ENCODE measurements at regions not wholly inside any gene's neighbourhood (a gene's known extent, or its start where the extent isn't known, plus 50 kb on each side); places are given as distances from the start of the nearest gene placed in this dataset.

- no peak for DNase-seq
- POLR2A ChIA-PET, result no interaction called here
- H3K4me3 Mint-ChIP-seq, result no peak overlapping the region
- intact Hi-C loops (cut with micrococcal nuclease), result no loop called here
- CTCF ChIA-PET, result no interaction called here
- no peaks in the 10 kb centered on the region for H3K27me3 Mint-ChIP-seq
- peaks cover 16% of the 10 kb centered on the region for H3K9me3 Mint-ChIP-seq
- H3K27ac Mint-ChIP-seq, result no peak overlapping the region
- no peaks in the 10 kb centered on the region for H3K4me1 Mint-ChIP-seq (ENCODE audit: low read depth)
- H3K36me3 Mint-ChIP-seq, result no peaks in the 10 kb centered on the region
Observed at GRCh38 chr5:28046596-28046995, 1008.2 kb upstream of the CDH9 start.

- H3K4me1 Mint-ChIP-seq (ENCODE audit: low read depth), result no peaks in the 10 kb centered on the region
- H3K27ac Mint-ChIP-seq, result no peak overlapping the region
- no peaks in the 10 kb centered on the region for H3K36me3 Mint-ChIP-seq
- intact Hi-C loops (cut with micrococcal nuclease), result no loop called here
- H3K9me3 Mint-ChIP-seq, result peaks cover 42% of the 10 kb centered on the region
- POLR2A ChIA-PET, result no interaction called here
- no peak overlapping the region for H3K4me3 Mint-ChIP-seq
- no peaks in the 10 kb centered on the region for H3K27me3 Mint-ChIP-seq
- DNase-seq, result no peak
- CTCF ChIA-PET, result no interaction called here
Observed at GRCh38 chr5:28027851-28028250, 989.5 kb upstream of the CDH9 start.

GRCh38 chr5:28017178-28017577 lies 978.8 kb upstream of the CDH9 start:
- ChIA-PET POLR2A (no interaction called here), CTCF (no interaction called here)
- intact Hi-C loops (cut with micrococcal nuclease), result no loop called here
- no peaks in the 10 kb centered on the region for H3K27me3 Mint-ChIP-seq
- no peak for DNase-seq
- no peak overlapping the region for H3K4me3 Mint-ChIP-seq
- H3K36me3 Mint-ChIP-seq, result peaks cover 2% of the 10 kb centered on the region
- peaks cover 42% of the 10 kb centered on the region for H3K9me3 Mint-ChIP-seq
- H3K4me1 Mint-ChIP-seq (ENCODE audit: low read depth), result no peaks in the 10 kb centered on the region
- no peak overlapping the region for H3K27ac Mint-ChIP-seq

GRCh38 chr5:28014779-28015178 lies 976.4 kb upstream of the CDH9 start:
- Mint-ChIP-seq H3K4me1 (ENCODE audit: low read depth) (no peaks in the 10 kb centered on the region), H3K27ac (no peak overlapping the region), H3K36me3 (peaks cover 2% of the 10 kb centered on the region), H3K9me3 (peaks cover 60% of the 10 kb centered on the region), H3K27me3 (no peaks in the 10 kb centered on the region), H3K4me3 (no peak overlapping the region)
- no peak for DNase-seq
- intact Hi-C loops (cut with micrococcal nuclease), result no loop called here
- ChIA-PET POLR2A (no interaction called here), CTCF (no interaction called here)

- H3K27me3 Mint-ChIP-seq, result no peaks in the 10 kb centered on the region
- CTCF ChIA-PET, result no interaction called here
- intact Hi-C loops (cut with micrococcal nuclease), result no loop called here
Observed at GRCh38 chr5:28012538-28012937, 974.2 kb upstream of the CDH9 start.

GRCh38 chr5:28009576-28009975 lies 971.2 kb upstream of the CDH9 start:
- ChIA-PET POLR2A (no interaction called here), CTCF (no interaction called here)
- Mint-ChIP-seq H3K9me3 (peaks cover 50% of the 10 kb centered on the region), H3K27me3 (no peaks in the 10 kb centered on the region), H3K36me3 (peaks cover 2% of the 10 kb centered on the region), H3K4me3 (no peak overlapping the region), H3K4me1 (ENCODE audit: low read depth) (no peaks in the 10 kb centered on the region), H3K27ac (no peak overlapping the region)
- intact Hi-C loops (cut with micrococcal nuclease), result no loop called here
- no peak for DNase-seq

More at GRCh38 chr5:28012538-28012937, 974.2 kb upstream of the CDH9 start:
- no peak for DNase-seq
- Mint-ChIP-seq H3K27ac (no peak overlapping the region), H3K36me3 (peaks cover 2% of the 10 kb centered on the region), H3K9me3 (peaks cover 56% of the 10 kb centered on the region), H3K4me3 (no peak overlapping the region), H3K4me1 (ENCODE audit: low read depth) (no peaks in the 10 kb centered on the region)
- POLR2A ChIA-PET, result no interaction called here

- no peak overlapping the region for H3K27ac Mint-ChIP-seq
- no peaks in the 10 kb centered on the region for H3K27me3 Mint-ChIP-seq
- no peaks in the 10 kb centered on the region for H3K36me3 Mint-ChIP-seq
- H3K4me3 Mint-ChIP-seq, result no peak overlapping the region
- CTCF ChIA-PET, result no interaction called here
- H3K4me1 Mint-ChIP-seq (ENCODE audit: low read depth), result no peaks in the 10 kb centered on the region
- DNase-seq, result no peak
- POLR2A ChIA-PET, result no interaction called here
- intact Hi-C loops (cut with micrococcal nuclease), result no loop called here
- peaks cover 40% of the 10 kb centered on the region for H3K9me3 Mint-ChIP-seq
Observed at GRCh38 chr5:27996665-27997064, 958.3 kb upstream of the CDH9 start.

GRCh38 chr5:27995867-27996266 lies 957.5 kb upstream of the CDH9 start:
- ChIA-PET POLR2A (no interaction called here), CTCF (no interaction called here)
- Mint-ChIP-seq H3K27ac (no peak overlapping the region), H3K27me3 (no peaks in the 10 kb centered on the region), H3K36me3 (no peaks in the 10 kb centered on the region), H3K9me3 (peaks cover 40% of the 10 kb centered on the region), H3K4me3 (no peak overlapping the region), H3K4me1 (ENCODE audit: low read depth) (no peaks in the 10 kb centered on the region)
- intact Hi-C loops (cut with micrococcal nuclease), result no loop called here
- DNase-seq, result no peak

- Mint-ChIP-seq H3K27ac (no peak overlapping the region), H3K9me3 (peaks cover 22% of the 10 kb centered on the region), H3K4me3 (no peak overlapping the region), H3K36me3 (no peaks in the 10 kb centered on the region), H3K27me3 (no peaks in the 10 kb centered on the region), H3K4me1 (ENCODE audit: low read depth) (no peaks in the 10 kb centered on the region)
- DNase-seq, result no peak
- CTCF ChIA-PET, result no interaction called here
- POLR2A ChIA-PET, result no interaction called here
- intact Hi-C loops (cut with micrococcal nuclease), result no loop called here
Observed at GRCh38 chr5:27978322-27978721, 939.9 kb upstream of the CDH9 start.

- Mint-ChIP-seq H3K4me3 (no peak overlapping the region), H3K27me3 (no peaks in the 10 kb centered on the region), H3K27ac (no peak overlapping the region), H3K36me3 (no peaks in the 10 kb centered on the region), H3K9me3 (peaks cover 18% of the 10 kb centered on the region), H3K4me1 (ENCODE audit: low read depth) (no peaks in the 10 kb centered on the region)
- intact Hi-C loops (cut with micrococcal nuclease), result no loop called here
- no peak for DNase-seq
- ChIA-PET POLR2A (no interaction called here), CTCF (interaction anchor here (0.7 kb wide), 1 partner anchor 76 kb away, joined by 4 read pairs; no protein-coding TSS in a partner anchor)
Observed at GRCh38 chr5:27969157-27969556, 930.8 kb upstream of the CDH9 start.

- no peaks in the 10 kb centered on the region for H3K27me3 Mint-ChIP-seq
- peaks cover 40% of the 10 kb centered on the region for H3K9me3 Mint-ChIP-seq
- no peak overlapping the region for H3K4me3 Mint-ChIP-seq
- no peak overlapping the region for H3K27ac Mint-ChIP-seq
- no peaks in the 10 kb centered on the region for H3K36me3 Mint-ChIP-seq
- DNase-seq, result no peak
- CTCF ChIA-PET, result no interaction called here
- H3K4me1 Mint-ChIP-seq (ENCODE audit: low read depth), result no peaks in the 10 kb centered on the region
- POLR2A ChIA-PET, result no interaction called here
- intact Hi-C loops (cut with micrococcal nuclease), result no loop called here
Observed at GRCh38 chr5:27963050-27963783, 924.8 kb upstream of the CDH9 start.

- H3K27me3 Mint-ChIP-seq, result no peaks in the 10 kb centered on the region
- ChIA-PET POLR2A (no interaction called here), CTCF (no interaction called here)
- H3K36me3 Mint-ChIP-seq, result no peaks in the 10 kb centered on the region
- intact Hi-C loops (cut with micrococcal nuclease), result no loop called here
- H3K4me3 Mint-ChIP-seq, result no peak overlapping the region
- DNase-seq, result no peak
- no peaks in the 10 kb centered on the region for H3K4me1 Mint-ChIP-seq (ENCODE audit: low read depth)
- peaks cover 42% of the 10 kb centered on the region for H3K9me3 Mint-ChIP-seq
- no peak overlapping the region for H3K27ac Mint-ChIP-seq
Observed at GRCh38 chr5:27962198-27962597, 923.8 kb upstream of the CDH9 start.

- intact Hi-C loops (cut with micrococcal nuclease), result no loop called here
- Mint-ChIP-seq H3K4me1 (ENCODE audit: low read depth) (no peaks in the 10 kb centered on the region), H3K36me3 (no peaks in the 10 kb centered on the region), H3K27me3 (no peaks in the 10 kb centered on the region), H3K27ac (no peak overlapping the region), H3K4me3 (no peak overlapping the region), H3K9me3 (peaks cover 8% of the 10 kb centered on the region)
- POLR2A ChIA-PET, result no interaction called here
- CTCF ChIA-PET, result no interaction called here
- no peak for DNase-seq
Observed at GRCh38 chr5:27947088-27947487, 908.7 kb upstream of the CDH9 start.

Data from activated CD4-positive, alpha-beta memory T cell treated with anti-CD3 and anti-CD28 coated beads for 36 hours (primary cell).